HepG2 (cell line): ENCODE measurements at regions not wholly inside any gene's neighbourhood (a gene's known extent, or its start where the extent isn't known, plus 50 kb on each side); places are given as distances from the start of the nearest gene placed in this dataset.

Experiments used
- ATAC-seq: fragments of 200-7000 bp; cut with Tn5 transposase; 3 replicates; pipeline ENCODE4 v1.9.1; 2020; ENCODE audit warnings: mild to moderate bottlenecking, moderate library complexity
- BruUV-seq: library from RNA; stranded (reverse); fragments of 400-500 nt; replicated peaks from 2 replicates; lab custom pipeline; 2021; lab: Mats Ljungman, UMichigan
- CTCF ChIA-PET: fragments of 300-600 bp; formaldehyde crosslinking; extraction: SDS; loops from one replicate; lab custom pipeline; 2021; ENCODE audit warnings: low total read pairs, inconsistent platforms, low intra/inter-chr PET ratio; lab: Yijun Ruan, JAX
- POLR2A ChIA-PET: fragments of 350-600 bp; sonication (Branson Sonifier 250); formaldehyde crosslinking; loops from one replicate; lab custom pipeline; 2020; ENCODE audit warnings: antibody characterized with exemption, inconsistent platforms; lab: Yijun Ruan, JAX
- DNase-seq: peaks from one replicate; pipeline ENCODE4 v3.0.0-alpha.2; 2015; ENCODE audit warnings: low spot score
- FAIRE-seq: peaks from 3 replicates; lab custom pipeline; 2011; peaks lifted over from hg19 to GRCh38; lab: Jason Lieb, UNC
- H2AFZ ChIP-seq: one replicate; pipeline ENCODE4 v1.6.1; 2011; ENCODE audit warnings: low read length, inconsistent platforms
- H3K27ac ChIP-seq: fragments of 300-600 bp; 3 replicates; pipeline ENCODE4 v1.8.0; 2011; ENCODE audit warnings: mixed run types, mild to moderate bottlenecking, mixed read lengths, low read length, inconsistent platforms; ENCODE audit not compliant: insufficient read depth; ENCODE audit errors: extremely low read length
- H3K27me3 ChIP-seq, 2 experiments: fragments of 200-600 bp in 1 of 2; 2 replicates in 1 of 2; 3 replicates in 1 of 2; pipeline versions ENCODE4 v1.6.0 to v1.8.0; 2011; ENCODE audit warnings: low read length in 2 of 2, mild to moderate bottlenecking in 2 of 2, moderate library complexity in 2 of 2, inconsistent platforms in 1 of 2; ENCODE audit not compliant: insufficient read depth in 2 of 2, control insufficient read depth in 1 of 2
- H3K36me3 ChIP-seq, 2 experiments: fragments of 200-600 bp in 1 of 2; replicated peaks in 1 of 2; 2 replicates in 1 of 2; 3 replicates in 1 of 2; pipeline versions ENCODE4 v1.5.1 to v1.8.0; 2011; ENCODE audit warnings: low read length in 2 of 2, inconsistent platforms in 1 of 2; ENCODE audit not compliant: insufficient read depth in 2 of 2, control insufficient read depth in 1 of 2
- H3K4me1 ChIP-seq: 2 replicates; pipeline ENCODE4 v1.5.1; 2012; ENCODE audit warnings: low read length, inconsistent platforms; ENCODE audit not compliant: insufficient read depth
- H3K4me2 ChIP-seq: 2 replicates; pipeline ENCODE4 v1.6.0; 2011; ENCODE audit warnings: low read depth, low read length, inconsistent platforms
- H3K4me3 ChIP-seq, 3 experiments: fragments of 200-600 bp in 1 of 3; sonication (generic), shearing (Covaris generic) in 1 of 3; replicated peaks in 1 of 3; 2 replicates each; pipeline ENCODE4 v1.5.1; 2011 to 2016; ENCODE audit warnings: low read length in 3 of 3, inconsistent platforms in 2 of 3, low read depth in 2 of 3, mild to moderate bottlenecking in 2 of 3, control low read depth in 1 of 3, mixed read lengths in 1 of 3; ENCODE audit not compliant: insufficient read depth in 1 of 3
- H3K79me2 ChIP-seq: one replicate; pipeline ENCODE4 v1.6.1; 2011; ENCODE audit warnings: low read length, inconsistent platforms; ENCODE audit not compliant: insufficient read depth
- H3K9ac ChIP-seq: 2 replicates; pipeline ENCODE4 v1.6.0; 2011; ENCODE audit warnings: mild to moderate bottlenecking, low read depth, low read length, inconsistent platforms; ENCODE audit not compliant: insufficient read depth
- H3K9me3 ChIP-seq: 2 replicates; pipeline ENCODE4 v1.5.1; 2012; ENCODE audit warnings: mild to moderate bottlenecking, low read length
- H4K20me1 ChIP-seq: 2 replicates; pipeline ENCODE4 v1.6.0; 2011; ENCODE audit warnings: inconsistent platforms, mild to moderate bottlenecking, low read length, moderate library complexity; ENCODE audit not compliant: insufficient read depth
- CCAR2 ChIP-seq: fragments of 200-400 bp; formaldehyde crosslinking; optimal IDR thresholded peaks from 2 replicates; pipeline ENCODE3; 2018; ENCODE audit warnings: low read depth, mild to moderate bottlenecking, low read length, moderate library complexity
- REXO4 ChIP-seq: sonication (generic); formaldehyde crosslinking; IDR thresholded peaks from 2 replicates; pipeline ENCODE4 v1.8.0; 2022; ENCODE audit warnings: missing genetic modification reagents, mild to moderate bottlenecking, borderline replicate concordance
- ZNF501 ChIP-seq: sonication (generic); formaldehyde crosslinking; IDR thresholded peaks from 2 replicates; pipeline ENCODE4 v1.5.1; 2020; ENCODE audit warnings: mild to moderate bottlenecking, moderate library complexity, missing genetic modification reagents
- ZNF678 ChIP-seq: sonication (generic); formaldehyde crosslinking; IDR thresholded peaks from 2 replicates; pipeline ENCODE4 v1.4.0; 2020; ENCODE audit warnings: mild to moderate bottlenecking, missing genetic modification reagents
- WGBS: methylation state at CpG from one replicate; pipeline ENCODE4 v1.1.6; 2017; ENCODE audit warnings: low lambda C conversion rate; 5-methylcytosine and 5-hydroxymethylcytosine counted together
- in situ Hi-C: cut with HindIII; loops from 2 replicates; pipeline ENCODE4 v1.10.0; 2017; ENCODE audit warnings: low pct_unique_long_range_greater_than_20kb; ENCODE audit not compliant: extremely low pct_ligation_motif_present
- intact Hi-C: fragments of 100-400 bp; cut with micrococcal nuclease; formaldehyde crosslinking; loops from one replicate; pipeline ENCODE4 v1.10.0; 2022; ENCODE audit not compliant: unreplicated experiment
- TF ChIP-seq, protein P1 (sequence below): sonication (generic); formaldehyde crosslinking; IDR thresholded peaks from 2 replicates; pipeline ENCODE4 v1.4.0; 2020; ENCODE audit warnings: mild to moderate bottlenecking, missing genetic modification reagents
- TF ChIP-seq, protein P2 (sequence below): sonication (generic); formaldehyde crosslinking; IDR thresholded peaks from 2 replicates; pipeline ENCODE4 v1.4.0; 2020; ENCODE audit warnings: missing genetic modification reagents, borderline replicate concordance
- TF ChIP-seq, protein P3 (sequence below), 2 experiments: fragments of 450-650 bp in 1 of 2; sonication (generic) in 1 of 2; formaldehyde crosslinking in 1 of 2; IDR thresholded peaks; 2 replicates each; pipeline versions ENCODE4 v1.6.1 to v1.8.0; 2016 to 2022; ENCODE audit warnings: antibody characterized with exemption in 1 of 2, mild to moderate bottlenecking in 1 of 2, missing genetic modification reagents in 1 of 2

DNA sequence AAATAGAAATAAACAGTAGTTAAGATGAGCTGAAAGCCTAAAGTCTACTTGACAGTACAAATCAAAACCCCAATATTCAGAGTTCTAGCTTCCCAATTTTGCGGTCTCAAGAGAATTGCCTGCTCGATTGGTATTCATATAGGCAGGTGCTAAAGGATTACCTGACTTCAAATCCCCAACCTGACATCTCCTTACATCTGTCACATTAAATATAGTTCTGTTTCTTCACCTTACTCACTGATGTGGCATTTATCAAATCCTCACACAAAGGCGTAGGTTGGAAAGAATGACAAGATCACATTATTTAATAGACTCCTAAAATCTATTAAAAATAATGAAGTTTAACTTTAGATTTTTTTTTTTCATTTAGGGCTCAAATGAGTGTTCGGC is 72.8 kb upstream of the ANKH start:
- Histone ChIP-seq H3K27me3 (0 out of 5 replicates have a peak, but pooled peaks cover 0 to 3% of the 10 kb centered on the region in 2 experiments), H3K4me3 (no peak overlapping the region), H3K36me3 (no peaks in the 10 kb centered on the region), H4K20me1 (no peaks in the 10 kb centered on the region), H3K9ac (no peak overlapping the region), H3K27ac (no peak overlapping the region), H3K79me2 (no peaks in the 10 kb centered on the region), H3K9me3 (no peaks in the 10 kb centered on the region), H2AFZ (no peak overlapping the region), H3K4me2 (no peak overlapping the region), H3K4me1 (peaks cover 20% of the 10 kb centered on the region)
- TF ChIP-seq, protein P1, sequence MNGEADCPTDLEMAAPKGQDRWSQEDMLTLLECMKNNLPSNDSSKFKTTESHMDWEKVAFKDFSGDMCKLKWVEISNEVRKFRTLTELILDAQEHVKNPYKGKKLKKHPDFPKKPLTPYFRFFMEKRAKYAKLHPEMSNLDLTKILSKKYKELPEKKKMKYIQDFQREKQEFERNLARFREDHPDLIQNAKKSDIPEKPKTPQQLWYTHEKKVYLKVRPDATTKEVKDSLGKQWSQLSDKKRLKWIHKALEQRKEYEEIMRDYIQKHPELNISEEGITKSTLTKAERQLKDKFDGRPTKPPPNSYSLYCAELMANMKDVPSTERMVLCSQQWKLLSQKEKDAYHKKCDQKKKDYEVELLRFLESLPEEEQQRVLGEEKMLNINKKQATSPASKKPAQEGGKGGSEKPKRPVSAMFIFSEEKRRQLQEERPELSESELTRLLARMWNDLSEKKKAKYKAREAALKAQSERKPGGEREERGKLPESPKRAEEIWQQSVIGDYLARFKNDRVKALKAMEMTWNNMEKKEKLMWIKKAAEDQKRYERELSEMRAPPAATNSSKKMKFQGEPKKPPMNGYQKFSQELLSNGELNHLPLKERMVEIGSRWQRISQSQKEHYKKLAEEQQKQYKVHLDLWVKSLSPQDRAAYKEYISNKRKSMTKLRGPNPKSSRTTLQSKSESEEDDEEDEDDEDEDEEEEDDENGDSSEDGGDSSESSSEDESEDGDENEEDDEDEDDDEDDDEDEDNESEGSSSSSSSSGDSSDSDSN (CRISPR knock-in tag): no peak
- TF ChIP-seq, protein P2, sequence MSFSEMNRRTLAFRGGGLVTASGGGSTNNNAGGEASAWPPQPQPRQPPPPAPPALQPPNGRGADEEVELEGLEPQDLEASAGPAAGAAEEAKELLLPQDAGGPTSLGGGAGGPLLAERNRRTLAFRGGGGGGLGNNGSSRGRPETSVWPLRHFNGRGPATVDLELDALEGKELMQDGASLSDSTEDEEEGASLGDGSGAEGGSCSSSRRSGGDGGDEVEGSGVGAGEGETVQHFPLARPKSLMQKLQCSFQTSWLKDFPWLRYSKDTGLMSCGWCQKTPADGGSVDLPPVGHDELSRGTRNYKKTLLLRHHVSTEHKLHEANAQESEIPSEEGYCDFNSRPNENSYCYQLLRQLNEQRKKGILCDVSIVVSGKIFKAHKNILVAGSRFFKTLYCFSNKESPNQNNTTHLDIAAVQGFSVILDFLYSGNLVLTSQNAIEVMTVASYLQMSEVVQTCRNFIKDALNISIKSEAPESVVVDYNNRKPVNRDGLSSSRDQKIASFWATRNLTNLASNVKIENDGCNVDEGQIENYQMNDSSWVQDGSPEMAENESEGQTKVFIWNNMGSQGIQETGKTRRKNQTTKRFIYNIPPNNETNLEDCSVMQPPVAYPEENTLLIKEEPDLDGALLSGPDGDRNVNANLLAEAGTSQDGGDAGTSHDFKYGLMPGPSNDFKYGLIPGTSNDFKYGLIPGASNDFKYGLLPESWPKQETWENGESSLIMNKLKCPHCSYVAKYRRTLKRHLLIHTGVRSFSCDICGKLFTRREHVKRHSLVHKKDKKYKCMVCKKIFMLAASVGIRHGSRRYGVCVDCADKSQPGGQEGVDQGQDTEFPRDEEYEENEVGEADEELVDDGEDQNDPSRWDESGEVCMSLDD (CRISPR knock-in tag): no peak
- TF ChIP-seq, protein P3, sequence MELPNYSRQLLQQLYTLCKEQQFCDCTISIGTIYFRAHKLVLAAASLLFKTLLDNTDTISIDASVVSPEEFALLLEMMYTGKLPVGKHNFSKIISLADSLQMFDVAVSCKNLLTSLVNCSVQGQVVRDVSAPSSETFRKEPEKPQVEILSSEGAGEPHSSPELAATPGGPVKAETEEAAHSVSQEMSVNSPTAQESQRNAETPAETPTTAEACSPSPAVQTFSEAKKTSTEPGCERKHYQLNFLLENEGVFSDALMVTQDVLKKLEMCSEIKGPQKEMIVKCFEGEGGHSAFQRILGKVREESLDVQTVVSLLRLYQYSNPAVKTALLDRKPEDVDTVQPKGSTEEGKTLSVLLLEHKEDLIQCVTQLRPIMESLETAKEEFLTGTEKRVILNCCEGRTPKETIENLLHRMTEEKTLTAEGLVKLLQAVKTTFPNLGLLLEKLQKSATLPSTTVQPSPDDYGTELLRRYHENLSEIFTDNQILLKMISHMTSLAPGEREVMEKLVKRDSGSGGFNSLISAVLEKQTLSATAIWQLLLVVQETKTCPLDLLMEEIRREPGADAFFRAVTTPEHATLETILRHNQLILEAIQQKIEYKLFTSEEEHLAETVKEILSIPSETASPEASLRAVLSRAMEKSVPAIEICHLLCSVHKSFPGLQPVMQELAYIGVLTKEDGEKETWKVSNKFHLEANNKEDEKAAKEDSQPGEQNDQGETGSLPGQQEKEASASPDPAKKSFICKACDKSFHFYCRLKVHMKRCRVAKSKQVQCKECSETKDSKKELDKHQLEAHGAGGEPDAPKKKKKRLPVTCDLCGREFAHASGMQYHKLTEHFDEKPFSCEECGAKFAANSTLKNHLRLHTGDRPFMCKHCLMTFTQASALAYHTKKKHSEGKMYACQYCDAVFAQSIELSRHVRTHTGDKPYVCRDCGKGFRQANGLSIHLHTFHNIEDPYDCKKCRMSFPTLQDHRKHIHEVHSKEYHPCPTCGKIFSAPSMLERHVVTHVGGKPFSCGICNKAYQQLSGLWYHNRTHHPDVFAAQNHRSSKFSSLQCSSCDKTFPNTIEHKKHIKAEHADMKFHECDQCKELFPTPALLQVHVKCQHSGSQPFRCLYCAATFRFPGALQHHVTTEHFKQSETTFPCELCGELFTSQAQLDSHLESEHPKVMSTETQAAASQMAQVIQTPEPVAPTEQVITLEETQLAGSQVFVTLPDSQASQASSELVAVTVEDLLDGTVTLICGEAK (IDR thresholded peaks at IDR 0.05): no peak
- TF ChIP-seq, protein P3 (CRISPR knock-in tag; IDR thresholded peaks at IDR 0.05): no peak
- TF ChIP-seq CCAR2 (no peak), REXO4 (no peak), ZNF678 (CRISPR knock-in tag) (no peak), ZNF501 (CRISPR knock-in tag) (no peak)
- DNase-seq: no peak
- ChIA-PET POLR2A (no interaction called here), CTCF (no interaction called here)
- intact Hi-C loops (no loop called here), in situ Hi-C loops (no loop called here)
- FAIRE-seq: no peak
- ATAC-seq: no peak
- WGBS: 59% methylated on average over 4 of the region's 4 CpGs
- no TSS peak for BruUV-seq
